Loucy (cell line): ENCODE measurements at regions not wholly inside any gene's neighbourhood (a gene's known extent, or its start where the extent isn't known, plus 50 kb on each side); places are given as distances from the start of the nearest gene placed in this dataset.

ENCODE experiments used
- H2AFZ ChIP-seq: fragments of 200-600 bp; sonication (generic); 2 replicates; pipeline ENCODE4 v1.6.0; 2016; ENCODE audit warnings: antibody characterized with exemption, mild to moderate bottlenecking, low read length, moderate library complexity
- H3F3A ChIP-seq: fragments of 200-600 bp; 2 replicates; pipeline ENCODE4 v1.6.0; 2016; ENCODE audit warnings: antibody characterized with exemption, low read depth, mild to moderate bottlenecking
- H3K27me3 ChIP-seq: fragments of 200-600 bp; sonication (generic); 2 replicates; pipeline ENCODE4 v1.6.1; 2014; ENCODE audit warnings: low read length, mild to moderate bottlenecking; ENCODE audit not compliant: insufficient read depth, poor library complexity, severe bottlenecking
- H3K36me3 ChIP-seq: fragments of 200-600 bp; sonication (generic); 2 replicates; pipeline ENCODE4 v1.6.1; 2016; ENCODE audit warnings: low read length; ENCODE audit not compliant: insufficient read depth
- H3K4me1 ChIP-seq: fragments of 200-600 bp; sonication (generic); 2 replicates; pipeline ENCODE4 v1.5.1; 2014; ENCODE audit warnings: low read length, mild to moderate bottlenecking; ENCODE audit not compliant: insufficient read depth, poor library complexity, severe bottlenecking
- H3K4me2 ChIP-seq: fragments of 200-600 bp; sonication (generic); 2 replicates; pipeline ENCODE4 v1.6.0; 2014; ENCODE audit warnings: antibody characterized with exemption, low read length, low read depth, mild to moderate bottlenecking; ENCODE audit not compliant: poor library complexity, severe bottlenecking
- H3K4me3 ChIP-seq: fragments of 200-600 bp; sonication (generic); 2 replicates; pipeline ENCODE4 v1.5.1; 2014; ENCODE audit warnings: low read length, mild to moderate bottlenecking, mixed read lengths; ENCODE audit not compliant: poor library complexity, severe bottlenecking
- H3K79me2 ChIP-seq: fragments of 200-600 bp; sonication (generic); 2 replicates; pipeline ENCODE4 v1.6.1; 2014; ENCODE audit warnings: low read length; ENCODE audit not compliant: insufficient read depth
- H3K9ac ChIP-seq: fragments of 200-600 bp; sonication (generic); 2 replicates; pipeline ENCODE4 v1.6.0; 2014; ENCODE audit warnings: mild to moderate bottlenecking, low read depth, low read length, moderate library complexity; ENCODE audit not compliant: poor library complexity, severe bottlenecking
- H3K9me2 ChIP-seq: fragments of 200-600 bp; sonication (generic); replicated peaks from 2 replicates; pipeline ENCODE4 v1.6.1; 2016; ENCODE audit warnings: low read depth, low read length, mixed read lengths
- H3K9me3 ChIP-seq: fragments of 200-600 bp; sonication (generic); 2 replicates; pipeline ENCODE4 v1.6.1; 2014; ENCODE audit warnings: mild to moderate bottlenecking, antibody characterized with exemption, low read length, low read depth; ENCODE audit not compliant: insufficient read depth
- H4K20me1 ChIP-seq: fragments of 200-600 bp; sonication (generic); 2 replicates; pipeline ENCODE4 v1.6.0; 2014; ENCODE audit warnings: antibody characterized with exemption, low read length, mild to moderate bottlenecking; ENCODE audit not compliant: insufficient read depth, poor library complexity, severe bottlenecking
- EZH2phosphoT487 ChIP-seq: fragments of 200-600 bp; IDR thresholded peaks from 2 replicates; pipeline ENCODE4 v1.6.1; 2018; ENCODE audit warnings: antibody characterized with exemption, mild to moderate bottlenecking, moderate library complexity, borderline replicate concordance
- TF ChIP-seq, protein P1 (sequence below): fragments of 200-600 bp; sonication (generic); conservative IDR thresholded peaks from 2 replicates; pipeline ENCODE4 v1.5.1; 2014; ENCODE audit warnings: mild to moderate bottlenecking, antibody characterized with exemption, low read length

DNA sequence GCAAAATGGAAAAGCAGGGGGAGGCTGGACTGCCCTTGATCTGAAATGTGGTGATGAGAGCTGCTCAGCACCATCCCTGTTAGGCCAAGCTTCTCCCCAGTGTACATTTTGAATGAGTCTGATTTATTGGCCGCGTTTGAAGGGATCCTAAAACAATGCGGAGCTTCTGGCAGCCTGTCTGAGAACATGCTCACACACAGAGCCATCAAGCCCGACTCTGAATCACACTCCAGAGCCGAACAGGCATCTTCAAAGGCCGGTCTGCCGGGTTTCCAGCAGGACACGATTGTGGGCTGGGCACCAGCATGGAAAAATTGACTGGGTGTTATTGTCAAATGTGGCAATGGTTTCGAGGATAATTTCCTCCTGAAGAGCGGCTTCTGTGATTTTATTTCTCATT is 235.9 kb downstream of the TFAP2C start:
- Histone ChIP-seq H3K27me3 (no peaks in the 10 kb centered on the region), H3K79me2 (no peaks in the 10 kb centered on the region), H2AFZ (no peak overlapping the region), H3K4me3 (no peak overlapping the region), H4K20me1 (no peaks in the 10 kb centered on the region), H3K36me3 (no peaks in the 10 kb centered on the region), H3K9ac (no peak overlapping the region), H3F3A (no peaks in the 10 kb centered on the region), H3K4me2 (no peak overlapping the region), H3K4me1 (no peaks in the 10 kb centered on the region), H3K9me2 (no peaks in the 10 kb centered on the region), H3K9me3 (no peaks in the 10 kb centered on the region)
- TF ChIP-seq, protein P1, sequence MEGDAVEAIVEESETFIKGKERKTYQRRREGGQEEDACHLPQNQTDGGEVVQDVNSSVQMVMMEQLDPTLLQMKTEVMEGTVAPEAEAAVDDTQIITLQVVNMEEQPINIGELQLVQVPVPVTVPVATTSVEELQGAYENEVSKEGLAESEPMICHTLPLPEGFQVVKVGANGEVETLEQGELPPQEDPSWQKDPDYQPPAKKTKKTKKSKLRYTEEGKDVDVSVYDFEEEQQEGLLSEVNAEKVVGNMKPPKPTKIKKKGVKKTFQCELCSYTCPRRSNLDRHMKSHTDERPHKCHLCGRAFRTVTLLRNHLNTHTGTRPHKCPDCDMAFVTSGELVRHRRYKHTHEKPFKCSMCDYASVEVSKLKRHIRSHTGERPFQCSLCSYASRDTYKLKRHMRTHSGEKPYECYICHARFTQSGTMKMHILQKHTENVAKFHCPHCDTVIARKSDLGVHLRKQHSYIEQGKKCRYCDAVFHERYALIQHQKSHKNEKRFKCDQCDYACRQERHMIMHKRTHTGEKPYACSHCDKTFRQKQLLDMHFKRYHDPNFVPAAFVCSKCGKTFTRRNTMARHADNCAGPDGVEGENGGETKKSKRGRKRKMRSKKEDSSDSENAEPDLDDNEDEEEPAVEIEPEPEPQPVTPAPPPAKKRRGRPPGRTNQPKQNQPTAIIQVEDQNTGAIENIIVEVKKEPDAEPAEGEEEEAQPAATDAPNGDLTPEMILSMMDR, result no peak
- no peak for TF ChIP-seq EZH2phosphoT487

DNA sequence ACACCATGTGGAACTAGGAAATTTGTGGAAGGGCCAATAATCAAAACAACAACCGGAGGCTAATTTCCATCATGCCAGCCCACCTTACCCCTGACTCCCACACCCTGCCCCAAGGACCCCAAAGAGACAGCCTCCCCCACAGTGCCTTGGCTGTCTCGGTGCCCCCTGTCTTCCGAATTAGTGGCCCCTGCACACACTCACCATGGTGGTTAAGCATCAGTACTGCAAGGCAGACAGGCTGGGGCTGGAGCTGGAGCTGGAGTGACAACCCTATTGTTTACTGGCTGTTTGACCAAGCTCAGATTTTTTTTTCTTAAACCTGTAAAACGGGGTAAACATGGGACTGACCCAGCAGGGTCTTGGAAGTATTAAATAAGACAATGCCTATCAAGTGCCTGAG is 238.0 kb downstream of the TFAP2C start:
- Histone ChIP-seq H3K27me3 (no peaks in the 10 kb centered on the region), H3K4me2 (no peak overlapping the region), H2AFZ (no peak overlapping the region)

DNA sequence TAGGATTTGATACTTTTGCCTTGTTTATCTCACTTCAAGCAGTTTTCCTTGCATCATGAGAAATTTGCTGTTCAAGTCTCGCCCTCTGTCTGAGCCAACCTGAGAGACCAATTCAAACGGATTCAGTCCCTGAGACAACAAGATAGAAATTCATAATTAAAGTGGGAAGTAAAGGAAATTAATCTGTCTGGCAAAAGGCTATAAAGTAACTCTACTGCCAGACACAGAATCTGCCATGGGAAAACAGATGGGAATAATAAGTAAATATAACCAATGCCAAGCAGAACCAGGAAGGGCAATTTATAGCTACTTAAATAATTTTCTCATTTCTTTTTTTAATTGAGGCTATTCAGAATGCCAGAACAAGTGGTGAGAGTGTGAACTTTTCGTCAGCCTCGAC is 239.6 kb downstream of the TFAP2C start:
- Histone ChIP-seq H4K20me1 (no peaks in the 10 kb centered on the region), H3K4me1 (no peaks in the 10 kb centered on the region), H3F3A (no peaks in the 10 kb centered on the region), H3K79me2 (no peaks in the 10 kb centered on the region), H3K4me2 (no peak overlapping the region), H3K27me3 (no peaks in the 10 kb centered on the region), H3K9me3 (no peaks in the 10 kb centered on the region), H2AFZ (no peak overlapping the region), H3K36me3 (no peaks in the 10 kb centered on the region), H3K4me3 (no peak overlapping the region), H3K9ac (no peak overlapping the region), H3K9me2 (no peaks in the 10 kb centered on the region)
- TF ChIP-seq, protein P1, result no peak
- no peak for TF ChIP-seq EZH2phosphoT487

More for the DNA sequence above, 238.0 kb downstream of the TFAP2C start:
- Histone ChIP-seq H3F3A (no peaks in the 10 kb centered on the region), H3K4me1 (no peaks in the 10 kb centered on the region), H3K79me2 (no peaks in the 10 kb centered on the region), H3K9me2 (no peaks in the 10 kb centered on the region), H4K20me1 (no peaks in the 10 kb centered on the region), H3K4me3 (no peak overlapping the region), H3K9me3 (no peaks in the 10 kb centered on the region), H3K9ac (no peak overlapping the region), H3K36me3 (no peaks in the 10 kb centered on the region)
- TF ChIP-seq, protein P1, result no peak
- TF ChIP-seq EZH2phosphoT487, result no peak
